Vagina (tissue), 2 donors: ENCODE measurements at regions not wholly inside any gene's neighbourhood (a gene's known extent, or its start where the extent isn't known, plus 50 kb on each side); places are given as distances from the start of the nearest gene placed in this dataset.

Experiments used
- POLR2A ChIP-seq, 2 donors: fragments of 450-650 bp; IDR thresholded peaks; one replicate each; pipeline ENCODE4 v1.6.1; 2017; ENCODE audit warnings: antibody characterized with exemption in 2 of 2, mild to moderate bottlenecking in 2 of 2, moderate library complexity in 2 of 2
- POLR2AphosphoS5 ChIP-seq, 2 donors: sonication (generic); formaldehyde crosslinking; IDR thresholded peaks; one replicate each; pipeline ENCODE4 v1.9.0; 2017; ENCODE audit warnings: antibody characterized with exemption in 2 of 2, mild to moderate bottlenecking in 2 of 2, low read depth in 1 of 2; ENCODE audit not compliant: insufficient read depth in 1 of 2
- TF ChIP-seq, protein P1 (sequence below), 3 experiments: fragments of 450-650 bp in 2 of 3; fragments of 200-600 bp in 1 of 3; sonication (generic) in 1 of 3; IDR thresholded peaks; one replicate each; pipeline ENCODE4 v1.5.1; 2017 to 2019; ENCODE audit warnings: antibody characterized with exemption in 3 of 3, mild to moderate bottlenecking in 2 of 3, moderate library complexity in 2 of 3

DNA sequence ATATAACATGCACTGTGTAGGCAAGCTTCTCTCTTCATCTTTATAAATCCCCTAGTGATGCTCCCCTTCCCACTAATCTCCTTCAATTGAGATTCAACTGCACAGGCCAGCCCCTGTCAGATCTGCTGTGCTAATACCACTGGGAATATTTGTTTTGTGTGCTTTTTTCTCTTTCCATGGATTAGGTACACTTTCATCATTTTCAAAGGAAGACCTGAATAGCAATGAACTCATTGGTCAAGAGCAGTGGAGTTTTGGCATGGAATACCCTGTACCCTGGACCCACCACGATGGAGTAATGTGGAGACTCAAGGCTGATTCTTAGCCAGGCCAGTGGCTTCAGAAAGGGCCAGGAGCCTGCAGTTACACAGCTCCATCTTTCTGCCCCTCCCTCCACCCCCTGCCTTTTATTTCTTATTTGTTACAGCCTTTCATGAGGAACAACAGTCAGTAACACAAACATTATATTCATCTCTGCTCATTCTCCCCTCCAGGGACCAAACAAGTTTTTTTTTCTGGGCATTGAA lies 75.4 kb upstream of the KCNG1 start:
- TF ChIP-seq, protein P1, sequence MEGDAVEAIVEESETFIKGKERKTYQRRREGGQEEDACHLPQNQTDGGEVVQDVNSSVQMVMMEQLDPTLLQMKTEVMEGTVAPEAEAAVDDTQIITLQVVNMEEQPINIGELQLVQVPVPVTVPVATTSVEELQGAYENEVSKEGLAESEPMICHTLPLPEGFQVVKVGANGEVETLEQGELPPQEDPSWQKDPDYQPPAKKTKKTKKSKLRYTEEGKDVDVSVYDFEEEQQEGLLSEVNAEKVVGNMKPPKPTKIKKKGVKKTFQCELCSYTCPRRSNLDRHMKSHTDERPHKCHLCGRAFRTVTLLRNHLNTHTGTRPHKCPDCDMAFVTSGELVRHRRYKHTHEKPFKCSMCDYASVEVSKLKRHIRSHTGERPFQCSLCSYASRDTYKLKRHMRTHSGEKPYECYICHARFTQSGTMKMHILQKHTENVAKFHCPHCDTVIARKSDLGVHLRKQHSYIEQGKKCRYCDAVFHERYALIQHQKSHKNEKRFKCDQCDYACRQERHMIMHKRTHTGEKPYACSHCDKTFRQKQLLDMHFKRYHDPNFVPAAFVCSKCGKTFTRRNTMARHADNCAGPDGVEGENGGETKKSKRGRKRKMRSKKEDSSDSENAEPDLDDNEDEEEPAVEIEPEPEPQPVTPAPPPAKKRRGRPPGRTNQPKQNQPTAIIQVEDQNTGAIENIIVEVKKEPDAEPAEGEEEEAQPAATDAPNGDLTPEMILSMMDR (IDR thresholded peaks at IDR 0.05) = no peak
- TF ChIP-seq POLR2AphosphoS5 (IDR thresholded peaks at IDR 0.05; ENCODE audit: insufficient read depth in 1 of 2, low read depth in 1 of 2) = no peak
- no peak for TF ChIP-seq POLR2A (IDR thresholded peaks at IDR 0.05)
